RWPE2 (cell line): ENCODE measurements at regions not wholly inside any gene's neighbourhood (a gene's known extent, or its start where the extent isn't known, plus 50 kb on each side); places are given as distances from the start of the nearest gene placed in this dataset.
"Not testable (repeated sequence)": the region's sequence is repeated elsewhere in the genome, so short reads cannot be mapped to it uniquely, and the experiment has no call there.

Experiments
- ATAC-seq: fragments of 200-7000 bp; cut with Tn5 transposase; 3 replicates; pipeline ENCODE4 v1.9.1; 2021; ENCODE audit warnings: low read depth
- DNase-seq: peaks from one replicate; pipeline ENCODE4 v3.0.0-alpha.2; 2020; ENCODE audit warnings: low spot score
- H3K27ac ChIP-seq: fragments of 450-650 bp; 2 replicates; pipeline ENCODE4 v1.5.1; 2017; ENCODE audit warnings: mild to moderate bottlenecking; ENCODE audit not compliant: poor library complexity, severe bottlenecking
- H3K27me3 ChIP-seq: fragments of 250-450 bp; sonication (Bioruptor Pico); 2 replicates; pipeline ENCODE4 v1.5.1; 2021; ENCODE audit warnings: mild to moderate bottlenecking, moderate library complexity; ENCODE audit not compliant: insufficient read depth, poor library complexity, severe bottlenecking
- H3K36me3 ChIP-seq: fragments of 250-450 bp; sonication (Bioruptor Pico); 2 replicates; pipeline ENCODE4 v1.5.1; 2020; ENCODE audit warnings: low read depth, mild to moderate bottlenecking, moderate library complexity
- H3K4me1 ChIP-seq: fragments of 250-450 bp; sonication (Bioruptor Pico); 2 replicates; pipeline ENCODE4 v1.5.1; 2021; ENCODE audit warnings: mild to moderate bottlenecking, moderate library complexity; ENCODE audit not compliant: insufficient read depth, poor library complexity, severe bottlenecking
- H3K4me3 ChIP-seq: fragments of 250-450 bp; sonication (Bioruptor Pico); 2 replicates; pipeline ENCODE4 v1.5.1; 2021; ENCODE audit warnings: mild to moderate bottlenecking, moderate library complexity; ENCODE audit not compliant: severe bottlenecking
- H3K9me3 ChIP-seq: fragments of 250-450 bp; sonication (Bioruptor Pico); 2 replicates; pipeline ENCODE4 v1.5.1; 2021; ENCODE audit warnings: mild to moderate bottlenecking, moderate library complexity; ENCODE audit not compliant: severe bottlenecking
- CTCF ChIP-seq: fragments of 450-650 bp; IDR thresholded peaks from one replicate; pipeline ENCODE4 v1.5.1; 2017; ENCODE audit warnings: mild to moderate bottlenecking, moderate library complexity; ENCODE audit not compliant: poor library complexity, severe bottlenecking

GRCh38 chr3:147688868-147689267 is 279.7 kb downstream of the ZIC1 start:
- Histone ChIP-seq H3K4me3 (no peak overlapping the region), H3K36me3 (no peaks in the 10 kb centered on the region), H3K27me3 (no peaks in the 10 kb centered on the region), H3K9me3 (no peaks in the 10 kb centered on the region), H3K27ac (no peak overlapping the region), H3K4me1 (no peaks in the 10 kb centered on the region)
- DNase-seq = no peak
- no peak for ATAC-seq
- TF ChIP-seq CTCF = no peak

- peaks cover 20% of the 10 kb centered on the region for H3K4me1 ChIP-seq
- no peaks in the 10 kb centered on the region for H3K36me3 ChIP-seq
- H3K9me3 ChIP-seq = no peaks in the 10 kb centered on the region
- no peak overlapping the region for H3K4me3 ChIP-seq
- DNase-seq (no peak), ATAC-seq (peak; percentile 99)
- H3K27ac ChIP-seq = peak overlapping the region; percentile 76
- TF ChIP-seq CTCF = no peak
- no peaks in the 10 kb centered on the region for H3K27me3 ChIP-seq
Observed at GRCh38 chr3:147699175-147699838, 290.1 kb downstream of the ZIC1 start.

DNA sequence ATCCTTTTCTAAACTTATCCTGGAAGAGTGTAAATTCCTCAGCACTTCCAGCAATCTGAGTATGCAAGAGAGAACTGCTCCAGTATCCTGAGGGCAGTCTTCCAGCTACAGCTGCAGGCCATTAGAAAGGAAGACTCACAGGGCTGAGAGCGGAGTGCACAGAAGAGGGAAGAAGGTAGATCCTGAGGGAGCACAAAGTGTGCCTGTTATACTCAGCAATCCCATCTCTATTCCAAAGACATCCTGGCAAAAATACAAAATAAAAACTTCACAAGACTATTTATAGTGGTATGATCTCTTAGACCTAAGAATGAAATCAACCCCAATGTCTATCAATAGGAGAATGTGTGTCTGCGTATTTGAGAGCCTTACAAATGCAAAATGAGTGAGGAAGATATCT is 292.0 kb downstream of the ZIC1 start:
- H3K27me3 ChIP-seq = no peaks in the 10 kb centered on the region
- no peak overlapping the region for H3K27ac ChIP-seq
- no peaks in the 10 kb centered on the region for H3K9me3 ChIP-seq
- H3K36me3 ChIP-seq = no peaks in the 10 kb centered on the region
- peaks cover 20% of the 10 kb centered on the region for H3K4me1 ChIP-seq
- no peak overlapping the region for H3K4me3 ChIP-seq
- DNase-seq (no peak), ATAC-seq (no peak)
- no peak for TF ChIP-seq CTCF

DNA sequence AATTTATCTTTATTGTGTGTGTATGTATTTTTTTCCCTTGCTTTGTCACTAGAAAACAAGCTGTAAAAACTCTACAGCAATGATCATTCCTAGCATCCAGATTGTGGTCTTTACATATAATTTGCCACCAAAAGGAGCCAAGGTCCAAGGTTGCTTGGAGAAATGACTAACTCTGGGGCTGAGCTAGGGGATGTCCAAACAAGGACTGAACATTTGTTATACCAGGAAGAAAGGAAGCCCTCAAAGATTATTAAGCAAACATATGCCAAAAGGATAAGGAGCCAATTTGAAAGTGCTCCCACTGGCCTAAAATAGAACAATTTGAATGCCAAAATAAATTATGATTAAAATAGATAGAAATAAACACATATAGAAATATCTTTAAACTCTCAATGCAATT is 293.3 kb downstream of the ZIC1 start:
- no peak for TF ChIP-seq CTCF
- Histone ChIP-seq H3K9me3 (no peaks in the 10 kb centered on the region), H3K27me3 (no peaks in the 10 kb centered on the region), H3K27ac (no peak overlapping the region), H3K4me1 (peaks cover 20% of the 10 kb centered on the region), H3K4me3 (no peak overlapping the region), H3K36me3 (no peaks in the 10 kb centered on the region)
- DNase-seq (no peak), ATAC-seq (no peak)

GRCh38 chr3:147705651-147706051 is 296.5 kb downstream of the ZIC1 start:
- Histone ChIP-seq H3K27ac (no peak overlapping the region), H3K36me3 (no peaks in the 10 kb centered on the region), H3K27me3 (no peaks in the 10 kb centered on the region), H3K9me3 (no peaks in the 10 kb centered on the region), H3K4me1 (peaks cover under 1% of the 10 kb centered on the region), H3K4me3 (no peak overlapping the region)
- DNase-seq = no peak
- ATAC-seq = no peak
- no peak for TF ChIP-seq CTCF

DNA sequence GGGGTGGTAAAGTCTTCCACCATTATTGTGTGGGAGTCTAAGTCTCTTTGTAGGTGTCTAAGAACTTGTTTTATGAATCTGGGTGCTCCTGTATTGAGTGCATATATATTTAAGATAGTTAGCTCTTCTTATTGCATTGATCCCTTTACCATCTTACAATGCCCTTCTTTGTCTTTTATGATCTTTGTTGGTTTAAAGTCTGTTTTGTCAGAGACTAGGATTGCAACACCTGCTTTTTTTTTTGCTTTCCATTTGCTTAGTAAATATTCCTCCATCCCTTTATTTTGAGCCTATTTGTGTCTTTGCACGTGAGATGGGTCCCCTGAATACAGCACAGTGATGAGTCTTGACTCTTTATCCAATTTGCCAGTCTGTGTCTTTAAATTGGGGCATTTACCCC is 301.6 kb downstream of the ZIC1 start:
- not testable (repeated sequence) for ATAC-seq

More for the DNA sequence above, 301.6 kb downstream of the ZIC1 start:
- not testable (repeated sequence) for H3K27me3 ChIP-seq, H3K27ac ChIP-seq, DNase-seq, H3K4me1 ChIP-seq, H3K4me3 ChIP-seq, H3K36me3 ChIP-seq, H3K9me3 ChIP-seq
